VCaP (cell line): ENCODE measurements at regions not wholly inside any gene's neighbourhood (a gene's known extent, or its start where the extent isn't known, plus 50 kb on each side); places are given as distances from the start of the nearest gene placed in this dataset.

Experiments used
- H3K27ac ChIP-seq: fragments of 450-650 bp; 2 replicates; pipeline ENCODE4 v1.5.1; 2017
- CTCF ChIP-seq: fragments of 450-650 bp; conservative IDR thresholded peaks from 2 replicates; pipeline ENCODE4 v1.5.1; 2017; ENCODE audit warnings: mild to moderate bottlenecking, moderate library complexity

GRCh38 chr6:48825501-48826151 lies 637.4 kb downstream of the MMUT start:
- no peak overlapping the region for H3K27ac ChIP-seq
- no peak for TF ChIP-seq CTCF

GRCh38 chr6:48818052-48818412 lies 645.0 kb downstream of the MMUT start:
- TF ChIP-seq CTCF: no peak
- no peak overlapping the region for H3K27ac ChIP-seq

- TF ChIP-seq CTCF: no peak
Measured at GRCh38 chr6:48817333-48818051, 645.6 kb downstream of the MMUT start.

GRCh38 chr6:48814957-48815356 lies 648.1 kb downstream of the MMUT start:
- TF ChIP-seq CTCF: no peak
- no peak overlapping the region for H3K27ac ChIP-seq

More at GRCh38 chr6:48817333-48818051, 645.6 kb downstream of the MMUT start:
- H3K27ac ChIP-seq: no peak overlapping the region

- TF ChIP-seq CTCF: no peak
- no peak overlapping the region for H3K27ac ChIP-seq
Measured at GRCh38 chr6:48813836-48814235, 649.2 kb downstream of the MMUT start.

GRCh38 chr6:48809700-48810099 lies 653.4 kb downstream of the MMUT start:
- no peak for TF ChIP-seq CTCF
- H3K27ac ChIP-seq: no peak overlapping the region

- H3K27ac ChIP-seq: no peak overlapping the region
- no peak for TF ChIP-seq CTCF
Measured at GRCh38 chr6:48809245-48809644, 653.8 kb downstream of the MMUT start.
